NCI-H1092 (cell line): ENCODE measurements at regions not wholly inside any gene's neighbourhood (a gene's known extent, or its start where the extent isn't known, plus 50 kb on each side); places are given as distances from the start of the nearest gene placed in this dataset.

ENCODE experiments used
- DNase-seq: peaks from one replicate; lab custom pipeline; 2025; lab: John Stamatoyannopoulos, UW

- peak; percentile 10 for DNase-seq
These were observed 97.6 kb upstream of the IRS4 start for GRCh38 chrX:108833993-108834392.

GRCh38 chrX:108811891-108812290, 75.5 kb upstream of the IRS4 start:
- no peak for DNase-seq

- DNase-seq = no peak
These were observed 58.9 kb upstream of the IRS4 start for GRCh38 chrX:108795240-108795639.
